Transverse colon (tissue), 4 donors: ENCODE measurements at regions not wholly inside any gene's neighbourhood (a gene's known extent, or its start where the extent isn't known, plus 50 kb on each side); places are given as distances from the start of the nearest gene placed in this dataset.

Source experiments
- DNase-seq: peaks from one replicate; pipeline ENCODE4 v3.0.0-alpha.2; 2019
- H3K27ac ChIP-seq, 4 donors: fragments of 200-600 bp; sonication (generic); 2 replicates each; pipeline ENCODE4 v1.5.1; 2016 to 2018; ENCODE audit warnings: inconsistent platforms in 4 of 4
- H3K27me3 ChIP-seq: fragments of 200-600 bp; sonication (generic); 2 replicates; pipeline ENCODE4 v1.5.1; 2017; ENCODE audit warnings: inconsistent platforms
- H3K36me3 ChIP-seq, 4 donors: fragments of 200-600 bp; sonication (generic); 2 replicates each; pipeline ENCODE4 v1.5.1; 2017 to 2019; ENCODE audit warnings: inconsistent platforms in 4 of 4
- H3K4me1 ChIP-seq, 4 donors: fragments of 200-600 bp; sonication (generic); 2 replicates each; pipeline ENCODE4 v1.5.1; 2017 to 2020; ENCODE audit warnings: inconsistent platforms in 4 of 4
- H3K4me3 ChIP-seq, 4 donors: fragments of 200-600 bp; sonication (generic); 1 replicate in 1 of 4; 2 replicates in 3 of 4; pipeline versions ENCODE4 v1.5.1 to v1.6.1; 2017 to 2019; ENCODE audit warnings: inconsistent platforms in 4 of 4
- H3K9me3 ChIP-seq, 2 donors: fragments of 200-600 bp; sonication (generic); 2 replicates each; pipeline ENCODE4 v1.5.1; 2017 to 2019; ENCODE audit warnings: inconsistent platforms in 2 of 2
- CTCF ChIP-seq, 5 experiments: fragments of 200-600 bp in 3 of 5; fragments of 450-650 bp in 2 of 5; sonication (generic) in 3 of 5; IDR thresholded peaks; 1 replicate in 2 of 5; 2 replicates in 3 of 5; pipeline ENCODE4 v1.5.1; 2016 to 2017; ENCODE audit warnings: antibody characterized with exemption in 5 of 5, inconsistent platforms in 3 of 5, mild to moderate bottlenecking in 2 of 5, moderate library complexity in 1 of 5
- EP300 ChIP-seq: sonication (generic); formaldehyde crosslinking; IDR thresholded peaks from one replicate; pipeline ENCODE4 v1.6.1; 2017; ENCODE audit warnings: antibody characterized with exemption, low read depth
- POLR2A ChIP-seq: fragments of 450-650 bp; IDR thresholded peaks from one replicate; pipeline ENCODE4 v1.6.1; 2016; ENCODE audit warnings: antibody characterized with exemption, mild to moderate bottlenecking, moderate library complexity
- POLR2AphosphoS5 ChIP-seq, 3 donors: sonication (generic); formaldehyde crosslinking; IDR thresholded peaks; one replicate each; pipeline ENCODE4 v1.6.1; 2016; ENCODE audit warnings: antibody characterized with exemption in 3 of 3
- WGBS, 2 donors: methylation state at CpG; one replicate each; pipeline ENCODE4 v1.1.5; 2018; ENCODE audit warnings: low coverage in 1 of 2; 5-methylcytosine and 5-hydroxymethylcytosine counted together
- in situ Hi-C, 4 donors: fragments of 200-750 bp; cut with MboI; loops; one replicate each; pipeline versions ENCODE4 v1.15.0 to v1.15.1; 2017; ENCODE audit warnings: low sequenced_read_pairs in 3 of 4, low pct_ligation_motif_present in 1 of 4, low pct_unique_long_range_greater_than_20kb in 1 of 4
- intact Hi-C: fragments of 100-400 bp; cut with DNase I; formaldehyde crosslinking; loops from one replicate; pipeline ENCODE4 v1.15.1; 2023; ENCODE audit warnings: low total_unique reads

- no peak overlapping the region for H3K27ac ChIP-seq
- H3K4me1 ChIP-seq = no peaks in the 10 kb centered on the region
- TF ChIP-seq EP300 = no peak
- TF ChIP-seq CTCF (IDR thresholded peaks at IDR 0.05) = no peak
- TF ChIP-seq POLR2AphosphoS5 (IDR thresholded peaks at IDR 0.05) = no peak
- TF ChIP-seq POLR2A = no peak
- no peaks in the 10 kb centered on the region for H3K27me3 ChIP-seq
- 59 to 90% methylated on average over 2 of the region's 2 CpGs for WGBS, 2 donors
- no peaks in the 10 kb centered on the region for H3K9me3 ChIP-seq
- in situ Hi-C loops (no loop called here), intact Hi-C loops (no loop called here)
- H3K36me3 ChIP-seq = no peaks in the 10 kb centered on the region
- DNase-seq = no peak
- no peak overlapping the region for H3K4me3 ChIP-seq
These were observed 105.3 kb upstream of the RORB start for GRCh38 chr9:74391816-74392215.

GRCh38 chr9:74403581-74403980, 93.6 kb upstream of the RORB start:
- in situ Hi-C loops = no loop called here
- no peaks in the 10 kb centered on the region for H3K4me1 ChIP-seq
- H3K36me3 ChIP-seq = no peaks in the 10 kb centered on the region
- intact Hi-C loops = no loop called here
- TF ChIP-seq CTCF (IDR thresholded peaks at IDR 0.05) = no peak
- TF ChIP-seq POLR2AphosphoS5 (IDR thresholded peaks at IDR 0.05) = no peak
- peaks cover 0 to 5% of the 10 kb centered on the region in 2 donors for H3K9me3 ChIP-seq
- H3K27me3 ChIP-seq = no peaks in the 10 kb centered on the region
- no peak for DNase-seq
- no peak overlapping the region for H3K4me3 ChIP-seq
- H3K27ac ChIP-seq = no peak overlapping the region

- no peak for DNase-seq
- intact Hi-C loops = no loop called here
- H3K27ac ChIP-seq = no peak overlapping the region
- in situ Hi-C loops = no loop called here
- no peaks in the 10 kb centered on the region for H3K27me3 ChIP-seq
- no peaks in the 10 kb centered on the region for H3K36me3 ChIP-seq
- no peak overlapping the region for H3K4me3 ChIP-seq
- H3K4me1 ChIP-seq = no peaks in the 10 kb centered on the region
- 65% methylated on average over 2 of the region's 2 CpGs for WGBS, 2 donors
- TF ChIP-seq POLR2A (no peak), EP300 (no peak), POLR2AphosphoS5 (IDR thresholded peaks at IDR 0.05) (no peak), CTCF (IDR thresholded peaks at IDR 0.05) (no peak)
- peaks cover 0 to 5% of the 10 kb centered on the region in 2 donors for H3K9me3 ChIP-seq
These were observed 92.5 kb upstream of the RORB start for GRCh38 chr9:74404620-74405019.

GRCh38 chr9:74407166-74407565, 90.0 kb upstream of the RORB start:
- H3K4me3 ChIP-seq = no peak overlapping the region
- no peak for DNase-seq
- no peaks in the 10 kb centered on the region for H3K27me3 ChIP-seq
- no peaks in the 10 kb centered on the region for H3K4me1 ChIP-seq
- in situ Hi-C loops (no loop called here), intact Hi-C loops (no loop called here)
- H3K36me3 ChIP-seq = no peaks in the 10 kb centered on the region
- no peak overlapping the region for H3K27ac ChIP-seq
- peaks cover 0 to 5% of the 10 kb centered on the region in 2 donors for H3K9me3 ChIP-seq
- TF ChIP-seq POLR2AphosphoS5 (IDR thresholded peaks at IDR 0.05) = no peak
- no peak for TF ChIP-seq EP300
- TF ChIP-seq POLR2A = no peak
- no peak for TF ChIP-seq CTCF (IDR thresholded peaks at IDR 0.05)
- 66 to 85% methylated on average over 3 of the region's 3 CpGs for WGBS, 2 donors
